ENCODE measurements at regions not wholly inside any gene's neighbourhood (a gene's known extent, or its start where the extent isn't known, plus 50 kb on each side); places are given as distances from the start of the nearest gene placed in this dataset.

- Mint-ChIP-seq H3K4me3 (no peak overlapping the region), H3K27me3 (ENCODE audit: low read depth) (peaks cover 44% of the 10 kb centered on the region), H3K4me1 (peaks cover 27% of the 10 kb centered on the region), H3K27ac (no peak overlapping the region), H3K36me3 (no peaks in the 10 kb centered on the region), H3K9me3 (no peaks in the 10 kb centered on the region)
- TF ChIP-seq NR3C1 (CRISPR knock-in tag; conservative IDR thresholded peaks at IDR 0.05; ENCODE audit: low read depth) (no peak), MYBL2 (CRISPR knock-in tag; IDR thresholded peaks at IDR 0.05) (no peak), TP53 (CRISPR knock-in tag; IDR thresholded peaks at IDR 0.05) (no peak), ZNF532 (CRISPR knock-in tag; IDR thresholded peaks at IDR 0.05; ENCODE audit: borderline replicate concordance) (no peak), SMAD3 (CRISPR knock-in tag; IDR thresholded peaks at IDR 0.05; ENCODE audit: borderline replicate concordance) (no peak), SOX15 (CRISPR knock-in tag; IDR thresholded peaks at IDR 0.05) (no peak), SP1 (CRISPR knock-in tag; conservative IDR thresholded peaks at IDR 0.05) (no peak), ELF4 (CRISPR knock-in tag; IDR thresholded peaks at IDR 0.05; ENCODE audit: low read depth) (no peak), IRF2 (CRISPR knock-in tag; IDR thresholded peaks at IDR 0.05; ENCODE audit: borderline replicate concordance, low read depth) (no peak), ZNF396 (CRISPR knock-in tag; IDR thresholded peaks at IDR 0.05; ENCODE audit: borderline replicate concordance) (no peak), KAT7 (CRISPR knock-in tag; IDR thresholded peaks at IDR 0.05; ENCODE audit: borderline replicate concordance) (no peak), ZNF423 (CRISPR knock-in tag; IDR thresholded peaks at IDR 0.05) (no peak)
- TF ChIP-seq, protein P1, sequence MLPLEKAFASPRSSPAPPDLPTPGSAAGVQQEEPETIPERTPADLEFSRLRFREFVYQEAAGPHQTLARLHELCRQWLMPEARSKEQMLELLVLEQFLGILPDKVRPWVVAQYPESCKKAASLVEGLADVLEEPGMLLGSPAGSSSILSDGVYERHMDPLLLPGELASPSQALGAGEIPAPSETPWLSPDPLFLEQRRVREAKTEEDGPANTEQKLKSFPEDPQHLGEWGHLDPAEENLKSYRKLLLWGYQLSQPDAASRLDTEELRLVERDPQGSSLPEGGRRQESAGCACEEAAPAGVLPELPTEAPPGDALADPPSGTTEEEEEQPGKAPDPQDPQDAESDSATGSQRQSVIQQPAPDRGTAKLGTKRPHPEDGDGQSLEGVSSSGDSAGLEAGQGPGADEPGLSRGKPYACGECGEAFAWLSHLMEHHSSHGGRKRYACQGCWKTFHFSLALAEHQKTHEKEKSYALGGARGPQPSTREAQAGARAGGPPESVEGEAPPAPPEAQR (CRISPR knock-in tag; IDR thresholded peaks at IDR 0.05): no peak
- TF ChIP-seq, protein P2, sequence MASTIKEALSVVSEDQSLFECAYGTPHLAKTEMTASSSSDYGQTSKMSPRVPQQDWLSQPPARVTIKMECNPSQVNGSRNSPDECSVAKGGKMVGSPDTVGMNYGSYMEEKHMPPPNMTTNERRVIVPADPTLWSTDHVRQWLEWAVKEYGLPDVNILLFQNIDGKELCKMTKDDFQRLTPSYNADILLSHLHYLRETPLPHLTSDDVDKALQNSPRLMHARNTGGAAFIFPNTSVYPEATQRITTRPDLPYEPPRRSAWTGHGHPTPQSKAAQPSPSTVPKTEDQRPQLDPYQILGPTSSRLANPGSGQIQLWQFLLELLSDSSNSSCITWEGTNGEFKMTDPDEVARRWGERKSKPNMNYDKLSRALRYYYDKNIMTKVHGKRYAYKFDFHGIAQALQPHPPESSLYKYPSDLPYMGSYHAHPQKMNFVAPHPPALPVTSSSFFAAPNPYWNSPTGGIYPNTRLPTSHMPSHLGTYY (CRISPR knock-in tag; IDR thresholded peaks at IDR 0.05): no peak
- TF ChIP-seq, protein P3, sequence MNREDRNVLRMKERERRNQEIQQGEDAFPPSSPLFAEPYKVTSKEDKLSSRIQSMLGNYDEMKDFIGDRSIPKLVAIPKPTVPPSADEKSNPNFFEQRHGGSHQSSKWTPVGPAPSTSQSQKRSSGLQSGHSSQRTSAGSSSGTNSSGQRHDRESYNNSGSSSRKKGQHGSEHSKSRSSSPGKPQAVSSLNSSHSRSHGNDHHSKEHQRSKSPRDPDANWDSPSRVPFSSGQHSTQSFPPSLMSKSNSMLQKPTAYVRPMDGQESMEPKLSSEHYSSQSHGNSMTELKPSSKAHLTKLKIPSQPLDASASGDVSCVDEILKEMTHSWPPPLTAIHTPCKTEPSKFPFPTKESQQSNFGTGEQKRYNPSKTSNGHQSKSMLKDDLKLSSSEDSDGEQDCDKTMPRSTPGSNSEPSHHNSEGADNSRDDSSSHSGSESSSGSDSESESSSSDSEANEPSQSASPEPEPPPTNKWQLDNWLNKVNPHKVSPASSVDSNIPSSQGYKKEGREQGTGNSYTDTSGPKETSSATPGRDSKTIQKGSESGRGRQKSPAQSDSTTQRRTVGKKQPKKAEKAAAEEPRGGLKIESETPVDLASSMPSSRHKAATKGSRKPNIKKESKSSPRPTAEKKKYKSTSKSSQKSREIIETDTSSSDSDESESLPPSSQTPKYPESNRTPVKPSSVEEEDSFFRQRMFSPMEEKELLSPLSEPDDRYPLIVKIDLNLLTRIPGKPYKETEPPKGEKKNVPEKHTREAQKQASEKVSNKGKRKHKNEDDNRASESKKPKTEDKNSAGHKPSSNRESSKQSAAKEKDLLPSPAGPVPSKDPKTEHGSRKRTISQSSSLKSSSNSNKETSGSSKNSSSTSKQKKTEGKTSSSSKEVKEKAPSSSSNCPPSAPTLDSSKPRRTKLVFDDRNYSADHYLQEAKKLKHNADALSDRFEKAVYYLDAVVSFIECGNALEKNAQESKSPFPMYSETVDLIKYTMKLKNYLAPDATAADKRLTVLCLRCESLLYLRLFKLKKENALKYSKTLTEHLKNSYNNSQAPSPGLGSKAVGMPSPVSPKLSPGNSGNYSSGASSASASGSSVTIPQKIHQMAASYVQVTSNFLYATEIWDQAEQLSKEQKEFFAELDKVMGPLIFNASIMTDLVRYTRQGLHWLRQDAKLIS (CRISPR knock-in tag; IDR thresholded peaks at IDR 0.05; ENCODE audit: borderline replicate concordance): no peak
- DNase-seq (ENCODE audit: low spot score): no peak
- ATAC-seq: no peak
- ChIA-PET CTCF (no interaction called here), POLR2A (no interaction called here)
Measured at GRCh38 chr6:14681699-14682487, 564.0 kb upstream of the JARID2 start.
